Activated CD4-positive, alpha-beta T cell treated with anti-CD3 and anti-CD28 coated beads for 48 hours (primary cell): ENCODE measurements at regions not wholly inside any gene's neighbourhood (a gene's known extent, or its start where the extent isn't known, plus 50 kb on each side); places are given as distances from the start of the nearest gene placed in this dataset.
"Not testable (repeated sequence)": the region's sequence is repeated elsewhere in the genome, so short reads cannot be mapped to it uniquely, and the experiment has no call there.

Source experiments
- DNase-seq: peaks from one replicate; pipeline ENCODE4 v3.0.0-alpha.2; 2020

DNA sequence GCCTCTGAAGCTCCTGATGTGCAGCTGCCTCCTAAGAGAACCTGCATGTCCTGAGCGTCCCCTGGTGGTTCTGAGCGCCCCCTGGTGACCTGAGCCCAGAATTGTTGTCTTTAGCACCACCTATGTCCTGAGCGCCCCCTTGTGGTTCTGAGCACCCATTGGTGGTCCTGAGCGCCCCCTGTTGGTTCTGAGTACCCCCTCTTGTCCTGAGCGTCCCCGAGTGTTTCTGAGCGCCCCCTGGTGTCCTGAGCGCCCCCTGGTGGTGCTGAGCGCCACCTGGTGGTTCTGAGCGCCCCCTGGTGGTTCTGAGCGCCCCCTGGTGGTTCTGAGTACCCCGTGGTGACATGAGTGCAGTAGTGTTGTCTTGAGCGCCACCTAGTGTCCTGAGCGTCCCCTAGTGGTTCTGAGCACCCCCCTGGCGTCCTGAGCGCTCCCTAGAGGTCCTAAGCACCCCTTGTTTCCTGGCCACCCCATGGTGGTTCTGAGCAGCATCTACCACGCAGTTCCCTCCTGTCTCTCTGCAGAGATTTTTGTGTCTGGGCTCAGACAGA lies 782.5 kb downstream of the TMEM121 start:
- peak; percentile 99 for DNase-seq

DNA sequence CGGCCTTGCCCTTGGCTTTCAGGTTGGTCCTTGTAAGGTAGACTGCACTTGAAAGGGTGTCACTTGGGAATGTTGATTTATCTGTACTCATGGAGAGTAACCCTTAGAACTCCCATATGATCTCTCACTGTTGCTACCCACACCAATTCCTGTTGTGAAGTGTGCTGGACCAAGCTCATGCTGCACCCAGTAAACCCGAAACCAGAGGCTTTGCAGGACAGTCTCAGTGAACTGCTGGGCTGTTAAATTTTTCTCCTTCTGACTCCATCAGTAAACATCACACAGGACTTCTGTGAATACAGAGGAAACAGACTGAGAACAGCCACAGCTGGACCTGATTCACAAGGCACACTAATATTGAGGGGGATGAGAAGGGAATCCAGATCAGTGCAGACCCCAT lies 783.0 kb downstream of the TMEM121 start:
- no peak for DNase-seq

- DNase-seq, result no peak
These were observed 789.1 kb downstream of the TMEM121 start for GRCh38 chr14:106315436-106315835.

GRCh38 chr14:106317593-106317992 lies 791.2 kb downstream of the TMEM121 start:
- DNase-seq, result no peak

DNA sequence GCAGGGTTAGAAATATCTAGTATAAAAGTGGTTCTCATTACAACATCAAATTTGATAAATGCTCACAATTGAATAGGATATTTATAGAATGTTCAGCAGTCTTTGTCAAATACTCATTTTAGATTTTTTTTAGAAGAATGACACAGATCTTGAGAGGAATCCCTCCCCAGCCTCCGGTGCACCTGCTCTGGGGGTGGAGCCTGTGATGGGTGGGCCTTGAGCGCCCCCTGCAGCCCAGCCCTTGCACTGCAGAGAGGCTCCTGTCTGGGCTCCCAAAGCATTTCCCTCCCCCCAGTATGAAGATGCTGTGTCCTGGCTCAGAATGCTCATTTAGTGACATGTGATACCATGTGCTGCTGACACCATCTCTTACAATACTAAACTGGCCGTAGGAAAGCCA lies 792.3 kb downstream of the TMEM121 start:
- peak; percentile 81 for DNase-seq

DNA sequence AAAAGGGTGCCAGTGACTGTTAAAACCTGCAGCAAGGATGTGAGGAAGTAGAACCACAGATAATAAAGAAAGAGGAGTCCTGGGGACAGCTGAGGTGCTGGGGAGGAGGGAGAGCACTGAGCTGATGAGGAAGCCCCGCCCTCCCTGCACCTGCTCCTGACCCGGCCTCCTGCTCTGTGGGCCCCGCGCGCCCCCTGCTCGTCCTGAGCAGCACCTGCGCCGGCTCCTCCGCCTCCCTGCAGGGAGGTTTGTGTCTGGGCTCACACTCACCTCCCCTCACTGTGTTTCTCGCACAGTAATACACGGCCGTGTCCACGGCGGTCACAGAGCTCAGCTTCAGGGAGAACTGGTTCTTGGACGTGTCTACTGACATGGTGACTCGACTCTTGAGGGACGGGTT lies 797.6 kb downstream of the TMEM121 start:
- DNase-seq, result peak; percentile 60

- no peak for DNase-seq
These were observed 800.9 kb downstream of the TMEM121 start for GRCh38 chr14:106327234-106327633.

- DNase-seq, result not testable (repeated sequence)
These were observed 801.4 kb downstream of the TMEM121 start for GRCh38 chr14:106327702-106328353.

GRCh38 chr14:106329243-106329642 lies 802.9 kb downstream of the TMEM121 start:
- not testable (repeated sequence) for DNase-seq

DNA sequence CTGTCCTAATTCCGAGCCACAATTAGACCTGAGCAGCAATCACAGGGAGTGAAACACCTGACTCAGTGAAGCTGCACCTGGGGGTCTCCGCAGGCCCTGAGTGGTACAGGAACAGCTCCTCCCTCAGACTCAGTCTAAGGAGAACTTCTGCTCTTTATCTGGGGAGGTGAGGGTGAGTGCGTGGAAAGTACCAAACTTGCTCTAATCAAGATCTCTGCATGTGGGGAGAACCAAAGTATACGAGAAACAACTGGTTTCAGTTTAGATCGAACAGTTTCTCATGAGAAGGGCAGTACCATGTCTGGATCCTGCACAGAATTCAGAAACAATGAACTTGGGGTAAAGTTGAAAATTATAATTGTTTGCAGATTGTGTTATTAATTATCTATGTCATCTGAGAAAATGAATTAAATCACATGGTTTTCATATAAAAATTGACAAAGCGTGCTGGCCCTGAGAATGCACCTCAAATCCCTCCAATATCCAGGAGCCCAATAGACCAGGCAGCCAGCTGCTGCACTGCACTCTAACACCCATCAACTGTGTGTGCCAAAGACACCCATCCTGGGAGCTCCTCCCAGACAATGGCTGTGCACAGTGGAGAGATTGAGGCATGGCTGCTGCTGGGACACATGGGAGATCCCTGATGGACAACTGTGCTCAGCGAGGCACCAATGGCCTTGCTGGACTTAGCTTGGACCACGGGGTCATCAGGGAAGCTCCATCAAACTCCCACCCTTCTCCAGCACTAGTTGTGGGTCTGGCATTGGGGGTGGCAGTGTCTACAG lies 803.8 kb downstream of the TMEM121 start:
- DNase-seq, result not testable (repeated sequence)

DNA sequence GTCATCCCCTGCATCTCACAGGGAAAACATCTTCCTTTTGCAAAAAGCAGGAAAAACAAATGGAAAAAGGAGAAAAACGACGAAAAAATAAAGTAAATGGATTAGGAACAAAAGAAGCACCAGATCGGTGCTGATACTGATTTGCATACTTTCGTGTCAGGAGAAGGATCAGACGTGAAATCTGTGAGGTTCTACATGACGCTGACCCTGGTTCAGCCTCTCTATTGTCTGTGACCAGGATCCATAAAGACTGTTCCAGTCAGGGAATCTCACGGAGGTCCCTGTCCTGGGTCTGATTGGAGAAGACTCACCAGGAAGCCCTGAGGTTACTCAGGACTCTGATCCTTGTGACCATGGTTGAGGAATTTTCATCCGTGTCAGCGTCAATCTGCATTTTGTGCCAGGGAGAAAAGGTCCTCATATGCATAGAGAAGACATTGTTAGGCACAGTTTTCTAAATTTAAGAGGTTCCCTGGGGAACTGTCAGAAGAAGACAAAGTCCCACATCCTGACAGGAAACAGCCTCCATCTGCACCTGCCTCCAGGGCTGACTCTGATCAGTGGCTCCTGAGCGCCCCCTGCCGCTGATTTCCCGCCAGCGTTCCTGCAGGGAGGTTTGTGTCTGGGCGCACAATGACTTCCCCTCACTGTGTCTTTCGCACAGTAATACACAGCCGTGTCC lies 808.2 kb downstream of the TMEM121 start:
- DNase-seq, result peak; percentile 97

DNA sequence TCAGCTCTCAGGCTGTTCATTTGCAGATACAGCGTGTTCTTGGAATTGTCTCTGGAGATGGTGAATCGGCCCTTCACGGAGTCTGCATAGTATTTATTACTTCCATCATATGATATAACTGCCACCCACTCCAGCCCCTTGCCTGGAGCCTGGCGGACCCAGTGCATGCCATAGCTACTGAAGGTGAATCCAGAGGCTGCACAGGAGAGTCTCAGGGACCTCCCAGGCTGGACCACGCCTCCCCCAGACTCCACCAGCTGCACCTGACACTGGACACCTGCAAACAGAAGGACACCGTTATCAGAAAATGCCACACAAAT lies 808.7 kb downstream of the TMEM121 start:
- DNase-seq, result not testable (repeated sequence)

DNA sequence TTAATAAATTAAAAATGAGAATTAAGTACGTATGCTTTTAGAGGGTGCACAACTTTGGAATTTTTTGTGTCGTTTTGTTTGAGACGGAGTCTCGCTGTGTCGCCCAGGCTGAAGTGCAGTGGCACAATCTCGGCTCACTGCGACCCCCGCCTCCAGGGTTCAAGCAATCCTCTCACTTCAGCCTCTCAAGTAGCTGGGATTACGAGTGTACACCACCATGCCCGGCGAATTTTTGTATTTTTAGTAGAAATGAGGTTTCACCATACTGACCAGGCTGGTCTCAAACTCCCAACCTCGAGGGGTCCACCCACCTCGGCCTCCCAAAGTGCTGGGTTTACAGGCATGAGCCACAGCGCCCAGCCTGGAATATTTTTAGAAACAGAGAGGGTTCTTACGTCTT lies 812.4 kb downstream of the TMEM121 start:
- not testable (repeated sequence) for DNase-seq

GRCh38 chr14:106340658-106341057 lies 814.3 kb downstream of the TMEM121 start:
- DNase-seq, result not testable (repeated sequence)

DNA sequence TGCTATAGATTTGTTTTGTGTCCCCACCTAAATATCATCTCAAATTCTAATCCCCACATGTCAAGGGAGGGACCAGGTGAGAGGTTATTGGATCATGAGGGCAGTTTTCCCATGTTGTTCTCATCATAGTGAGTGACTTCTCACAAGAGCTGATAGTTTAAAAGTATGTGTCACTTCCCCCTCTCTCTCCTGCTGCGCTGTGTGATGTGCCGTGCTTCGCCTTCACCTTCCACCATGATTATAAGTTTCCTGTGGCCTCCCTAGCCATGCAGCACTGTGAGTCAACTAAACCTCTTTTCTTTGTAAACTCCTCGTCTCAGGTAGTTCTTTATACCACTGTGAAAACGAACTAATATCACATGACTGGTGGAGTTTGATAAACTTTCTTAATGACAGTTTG lies 814.8 kb downstream of the TMEM121 start:
- not testable (repeated sequence) for DNase-seq

DNA sequence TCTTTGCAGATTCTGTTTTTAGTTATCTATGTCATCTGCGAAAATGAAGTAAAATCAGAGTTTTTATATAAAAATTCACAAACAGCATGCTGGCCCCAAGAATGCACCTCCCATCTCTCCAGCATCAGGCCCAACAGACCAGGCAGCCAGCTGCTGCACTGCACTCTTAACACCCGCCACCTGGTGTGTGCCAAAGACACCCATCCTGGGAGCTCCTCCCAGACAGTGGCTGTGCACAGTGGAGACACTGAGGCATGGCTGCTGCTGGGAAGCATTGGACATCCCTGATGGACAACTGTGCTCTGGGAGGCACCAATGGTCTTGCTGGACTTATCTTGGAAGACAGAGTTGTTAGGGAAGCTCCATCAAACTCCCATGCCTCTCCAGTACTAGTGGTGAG lies 817.2 kb downstream of the TMEM121 start:
- DNase-seq, result no peak

GRCh38 chr14:106344065-106344614 lies 817.8 kb downstream of the TMEM121 start:
- not testable (repeated sequence) for DNase-seq

DNA sequence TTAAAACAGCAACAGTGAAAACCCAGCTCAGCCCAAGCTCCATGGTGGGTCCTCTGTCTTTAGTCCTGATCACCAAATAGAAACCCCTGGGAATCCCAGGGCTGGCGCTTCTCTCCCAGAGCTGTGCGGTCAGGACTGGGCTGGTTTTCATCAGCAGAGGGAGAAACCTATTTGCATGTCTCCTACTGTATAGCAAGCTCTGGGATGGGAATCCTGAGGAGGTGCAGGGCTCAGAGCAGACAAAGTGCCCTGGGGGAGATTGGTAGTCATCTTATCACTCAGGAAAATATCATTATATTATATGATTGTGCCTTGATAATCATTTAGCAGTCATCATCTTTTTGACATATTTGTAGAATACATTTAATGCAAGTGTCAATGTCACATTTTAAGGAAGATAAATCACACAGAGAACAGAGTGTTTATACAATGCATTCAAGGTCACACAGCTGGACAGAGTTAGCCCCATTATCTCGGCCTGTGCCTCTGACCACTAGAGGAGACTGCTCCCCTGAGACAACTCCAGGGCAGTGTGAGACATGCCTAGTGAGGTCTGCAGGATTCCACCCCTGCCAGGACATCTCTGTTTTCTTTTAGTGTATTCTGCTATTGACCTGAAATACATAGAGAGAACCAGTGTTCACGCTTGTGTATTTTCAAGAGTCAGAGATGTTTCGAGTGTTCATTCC lies 818.6 kb downstream of the TMEM121 start:
- not testable (repeated sequence) for DNase-seq

GRCh38 chr14:106346084-106346483 lies 819.7 kb downstream of the TMEM121 start:
- no peak for DNase-seq

DNA sequence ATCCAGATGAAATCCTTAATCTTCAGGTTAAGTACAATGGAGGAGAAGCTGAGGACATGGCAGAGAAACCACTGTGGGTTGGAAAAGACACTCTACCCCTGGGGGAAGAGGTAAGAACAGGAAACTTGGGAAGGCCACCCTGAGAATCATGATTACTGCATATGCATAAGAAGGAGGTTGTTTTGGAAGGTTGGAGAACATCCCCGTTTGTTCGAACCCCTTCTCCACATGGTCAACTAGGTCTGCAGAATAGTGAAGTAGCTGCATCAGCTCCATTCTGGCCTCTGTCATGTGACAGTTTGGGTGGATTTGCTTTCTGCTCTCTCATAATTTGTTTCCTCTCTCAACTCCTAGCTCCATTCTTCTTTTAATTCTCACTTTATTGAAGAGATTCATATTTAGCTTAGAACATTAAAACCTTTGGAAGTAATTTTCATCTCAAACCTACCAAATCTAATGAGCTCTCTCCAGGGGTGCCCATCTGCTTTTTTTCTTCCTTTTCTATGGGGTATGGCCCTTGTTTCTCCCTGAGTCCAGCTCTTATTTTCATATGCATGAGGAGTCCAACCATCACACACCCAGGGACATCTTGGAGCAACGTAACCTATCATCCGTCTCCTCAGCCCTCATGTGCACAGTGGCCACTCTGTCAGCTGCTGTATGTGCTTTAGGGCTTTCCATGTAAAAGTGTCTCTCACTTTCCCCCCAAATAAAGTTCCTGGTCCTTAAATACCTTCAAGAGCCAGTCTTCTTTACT lies 820.3 kb downstream of the TMEM121 start:
- no peak for DNase-seq

DNA sequence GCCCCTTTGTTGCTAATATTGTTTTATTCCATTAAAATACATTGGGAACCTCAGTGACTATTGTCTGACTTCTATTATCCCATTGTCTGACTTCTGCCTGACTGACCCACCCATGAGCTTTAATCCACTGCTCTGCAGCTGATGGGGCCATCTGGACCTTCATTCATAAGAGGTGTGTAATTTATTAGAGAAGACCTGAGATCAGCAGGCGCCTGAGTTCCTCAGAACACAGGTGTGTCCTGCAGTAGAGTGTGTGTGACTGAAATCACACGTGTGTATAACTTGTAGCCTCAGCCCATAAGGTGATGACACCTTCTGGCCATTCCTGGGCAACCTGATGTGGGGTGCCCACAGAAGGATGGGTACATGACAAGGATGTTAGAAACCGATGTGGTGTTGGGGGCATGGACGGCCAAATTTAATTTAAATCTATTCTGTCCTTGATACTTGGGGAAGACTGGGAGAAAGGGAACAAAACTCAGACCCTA lies 821.0 kb downstream of the TMEM121 start:
- no peak for DNase-seq
